GM12874 (cell line): ENCODE measurements at regions not wholly inside any gene's neighbourhood (a gene's known extent, or its start where the extent isn't known, plus 50 kb on each side); places are given as distances from the start of the nearest gene placed in this dataset.

Experiments
- TF ChIP-seq, protein P1 (sequence below): IDR thresholded peaks from 2 replicates; pipeline ENCODE4 v1.5.1; 2011; ENCODE audit warnings: low read depth, mild to moderate bottlenecking, control low read depth, low read length, moderate library complexity; ENCODE audit not compliant: insufficient read depth

DNA sequence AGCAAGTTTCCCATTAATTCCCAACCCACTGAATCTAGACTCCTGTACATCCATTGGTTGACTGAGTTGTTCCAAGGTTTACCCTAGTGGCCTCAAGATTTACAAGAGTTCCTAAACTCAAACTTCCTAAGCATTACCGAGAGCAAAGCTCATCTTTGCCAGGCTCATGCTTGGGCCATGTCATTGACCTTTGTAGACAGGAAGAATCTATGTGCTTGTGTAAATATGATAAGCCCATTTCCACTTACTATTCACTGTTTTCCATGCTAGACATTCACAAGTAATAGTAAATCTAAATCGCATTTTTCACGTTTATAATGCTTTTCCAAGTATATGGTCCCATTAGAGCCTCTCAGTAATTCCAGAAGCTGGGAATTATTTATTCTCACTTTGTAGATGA is 534.5 kb upstream of the CLINT1 start:
- TF ChIP-seq, protein P1, sequence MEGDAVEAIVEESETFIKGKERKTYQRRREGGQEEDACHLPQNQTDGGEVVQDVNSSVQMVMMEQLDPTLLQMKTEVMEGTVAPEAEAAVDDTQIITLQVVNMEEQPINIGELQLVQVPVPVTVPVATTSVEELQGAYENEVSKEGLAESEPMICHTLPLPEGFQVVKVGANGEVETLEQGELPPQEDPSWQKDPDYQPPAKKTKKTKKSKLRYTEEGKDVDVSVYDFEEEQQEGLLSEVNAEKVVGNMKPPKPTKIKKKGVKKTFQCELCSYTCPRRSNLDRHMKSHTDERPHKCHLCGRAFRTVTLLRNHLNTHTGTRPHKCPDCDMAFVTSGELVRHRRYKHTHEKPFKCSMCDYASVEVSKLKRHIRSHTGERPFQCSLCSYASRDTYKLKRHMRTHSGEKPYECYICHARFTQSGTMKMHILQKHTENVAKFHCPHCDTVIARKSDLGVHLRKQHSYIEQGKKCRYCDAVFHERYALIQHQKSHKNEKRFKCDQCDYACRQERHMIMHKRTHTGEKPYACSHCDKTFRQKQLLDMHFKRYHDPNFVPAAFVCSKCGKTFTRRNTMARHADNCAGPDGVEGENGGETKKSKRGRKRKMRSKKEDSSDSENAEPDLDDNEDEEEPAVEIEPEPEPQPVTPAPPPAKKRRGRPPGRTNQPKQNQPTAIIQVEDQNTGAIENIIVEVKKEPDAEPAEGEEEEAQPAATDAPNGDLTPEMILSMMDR: no peak

DNA sequence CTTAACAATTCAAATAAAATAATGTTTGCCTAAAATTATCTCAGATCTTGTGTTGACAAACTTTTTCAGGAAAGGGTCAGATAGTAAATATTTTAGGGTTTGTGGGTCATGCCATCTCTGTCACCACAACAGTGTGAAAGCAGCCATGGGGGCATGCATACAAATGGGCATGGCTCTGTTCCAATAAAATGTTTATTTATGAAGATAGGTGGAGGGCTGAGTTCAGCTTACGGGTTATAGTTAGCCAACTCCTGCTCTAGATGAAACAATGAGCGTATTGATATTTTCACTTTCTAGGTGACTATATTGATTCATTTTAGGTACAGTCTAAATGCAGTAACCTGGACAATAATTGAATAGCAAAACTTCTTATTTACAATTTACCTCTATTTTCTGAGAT is 533.8 kb upstream of the CLINT1 start:
- TF ChIP-seq, protein P1: no peak

DNA sequence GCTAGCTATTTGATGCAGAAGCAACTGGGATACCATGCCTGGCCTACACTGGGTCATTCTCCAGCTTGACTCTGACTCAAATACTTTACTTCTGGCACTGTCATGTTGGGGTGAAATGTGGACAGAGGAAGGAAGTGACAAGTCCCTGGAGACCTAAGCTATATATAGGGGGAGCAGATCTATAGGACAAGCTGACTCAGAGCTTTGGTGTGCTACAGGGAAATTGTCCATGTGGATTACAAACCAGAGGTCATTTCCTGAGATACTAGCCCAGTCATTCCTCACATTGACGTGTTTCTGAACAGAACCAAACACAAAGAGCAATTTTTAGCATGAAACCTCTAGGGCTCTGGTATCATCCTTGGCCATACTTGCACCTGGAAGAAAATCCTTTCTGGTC is 531.6 kb upstream of the CLINT1 start:
- TF ChIP-seq, protein P1: no peak

DNA sequence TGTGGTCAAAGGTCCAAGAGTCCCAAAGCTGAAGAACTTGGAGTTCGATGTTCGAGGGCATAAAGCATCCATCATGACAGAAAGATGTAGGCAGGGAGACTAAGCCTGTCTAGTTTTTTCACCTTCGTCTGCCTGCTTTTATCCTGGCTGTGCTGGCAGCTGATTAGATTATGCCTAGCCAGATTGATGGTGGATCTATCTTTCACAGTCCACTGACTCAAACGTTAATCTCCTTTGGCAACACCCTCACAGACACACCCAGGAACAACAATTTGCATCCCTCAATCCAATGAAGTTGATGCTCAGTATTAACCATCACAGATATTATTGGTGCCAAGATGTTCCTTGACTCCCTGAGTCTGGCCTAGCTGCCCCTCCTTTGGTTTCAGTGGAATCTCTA is 530.8 kb upstream of the CLINT1 start:
- TF ChIP-seq, protein P1: no peak

DNA sequence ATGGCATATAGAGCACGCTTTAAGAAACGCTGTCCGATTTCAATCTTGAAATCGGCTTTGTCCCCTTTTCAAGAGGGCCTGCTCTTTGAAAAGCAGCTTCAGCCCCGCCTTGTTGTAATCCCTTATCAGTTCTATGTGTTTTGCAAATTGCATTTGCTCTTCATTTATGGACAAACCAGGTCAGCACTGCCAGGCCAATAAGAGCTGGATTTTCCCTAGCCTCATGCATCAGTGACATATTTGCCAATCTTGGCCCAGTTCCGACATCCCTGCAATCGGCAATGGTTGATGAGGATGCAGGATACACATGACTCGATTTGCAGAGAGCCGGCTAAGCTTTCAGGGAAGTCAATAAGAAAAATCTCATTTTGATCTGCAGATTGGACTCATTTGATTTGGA is 529.1 kb upstream of the CLINT1 start:
- TF ChIP-seq, protein P1: no peak

DNA sequence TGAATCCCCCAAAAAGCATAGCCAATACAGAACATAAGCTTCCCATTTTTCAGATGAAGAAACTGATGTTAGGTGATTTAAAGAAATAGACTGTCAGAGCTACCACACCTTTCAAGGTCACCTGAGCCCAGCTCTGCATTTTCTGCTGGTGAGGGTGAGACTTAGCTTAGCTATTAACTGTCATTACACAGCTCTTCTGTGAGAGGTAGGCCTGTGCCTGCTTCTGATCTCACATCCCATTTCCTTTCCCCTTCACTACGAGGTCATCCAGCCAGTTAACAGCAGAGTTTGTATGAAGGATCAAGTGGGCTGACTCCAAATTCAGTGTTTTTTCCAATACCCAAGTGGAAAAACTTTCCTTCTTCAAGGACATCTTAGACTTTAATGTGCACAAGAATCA is 528.6 kb upstream of the CLINT1 start:
- TF ChIP-seq, protein P1: no peak

DNA sequence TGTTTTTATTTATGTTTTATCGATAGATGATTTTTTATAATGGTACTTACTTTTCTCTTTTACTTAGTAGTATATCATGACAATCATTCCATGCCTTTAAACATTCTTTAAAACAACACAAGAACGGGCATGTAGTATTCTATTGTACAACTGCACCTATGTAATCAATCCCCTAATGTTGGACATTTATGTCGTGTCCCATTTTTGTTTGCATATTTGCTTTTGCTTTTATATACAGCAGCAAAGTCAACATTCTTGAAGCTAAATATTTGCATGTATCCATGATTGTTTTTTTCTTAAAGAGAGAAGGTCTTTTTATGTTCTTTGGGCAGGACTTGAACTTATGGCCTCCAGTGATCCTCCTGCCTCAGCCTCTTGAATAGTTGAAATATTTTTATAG is 527.0 kb upstream of the CLINT1 start:
- TF ChIP-seq, protein P1: no peak
